ENCODE measurements at regions not wholly inside any gene's neighbourhood (a gene's known extent, or its start where the extent isn't known, plus 50 kb on each side); places are given as distances from the start of the nearest gene placed in this dataset.

DNA sequence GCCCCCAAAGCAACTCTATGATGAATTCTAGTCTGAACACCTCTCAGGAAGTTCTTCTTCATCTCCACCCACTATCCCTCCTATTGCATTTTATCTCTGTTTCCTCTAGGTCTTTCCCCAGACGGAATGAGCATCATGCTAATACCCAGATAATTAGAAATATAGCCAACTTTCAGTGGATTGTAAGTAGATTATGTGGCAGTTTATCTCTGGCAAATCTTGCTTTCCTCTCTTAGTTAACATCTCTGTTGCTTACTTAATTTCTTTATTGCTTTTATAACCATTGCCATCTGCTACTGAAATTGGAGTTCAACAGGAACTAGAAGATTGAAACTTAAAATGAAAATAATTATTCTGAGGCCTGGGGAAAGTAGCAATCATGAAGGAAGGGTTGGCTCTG lies 378.6 kb downstream of the RPS6KC1 start:
- TF ChIP-seq, protein P1, sequence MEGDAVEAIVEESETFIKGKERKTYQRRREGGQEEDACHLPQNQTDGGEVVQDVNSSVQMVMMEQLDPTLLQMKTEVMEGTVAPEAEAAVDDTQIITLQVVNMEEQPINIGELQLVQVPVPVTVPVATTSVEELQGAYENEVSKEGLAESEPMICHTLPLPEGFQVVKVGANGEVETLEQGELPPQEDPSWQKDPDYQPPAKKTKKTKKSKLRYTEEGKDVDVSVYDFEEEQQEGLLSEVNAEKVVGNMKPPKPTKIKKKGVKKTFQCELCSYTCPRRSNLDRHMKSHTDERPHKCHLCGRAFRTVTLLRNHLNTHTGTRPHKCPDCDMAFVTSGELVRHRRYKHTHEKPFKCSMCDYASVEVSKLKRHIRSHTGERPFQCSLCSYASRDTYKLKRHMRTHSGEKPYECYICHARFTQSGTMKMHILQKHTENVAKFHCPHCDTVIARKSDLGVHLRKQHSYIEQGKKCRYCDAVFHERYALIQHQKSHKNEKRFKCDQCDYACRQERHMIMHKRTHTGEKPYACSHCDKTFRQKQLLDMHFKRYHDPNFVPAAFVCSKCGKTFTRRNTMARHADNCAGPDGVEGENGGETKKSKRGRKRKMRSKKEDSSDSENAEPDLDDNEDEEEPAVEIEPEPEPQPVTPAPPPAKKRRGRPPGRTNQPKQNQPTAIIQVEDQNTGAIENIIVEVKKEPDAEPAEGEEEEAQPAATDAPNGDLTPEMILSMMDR (IDR thresholded peaks at IDR 0.05) = no peak
- TF ChIP-seq POLR2AphosphoS5 (IDR thresholded peaks at IDR 0.05; ENCODE audit: insufficient read depth in 1 of 2, low read depth in 1 of 2) (no peak), POLR2A (IDR thresholded peaks at IDR 0.05) (no peak)
